RPMI8226 (cell line): ENCODE measurements at regions not wholly inside any gene's neighbourhood (a gene's known extent, or its start where the extent isn't known, plus 50 kb on each side); places are given as distances from the start of the nearest gene placed in this dataset.

ENCODE experiments used
- DNase-seq: peaks from one replicate; pipeline ENCODE4 v3.0.0-alpha.2; 2015

DNA sequence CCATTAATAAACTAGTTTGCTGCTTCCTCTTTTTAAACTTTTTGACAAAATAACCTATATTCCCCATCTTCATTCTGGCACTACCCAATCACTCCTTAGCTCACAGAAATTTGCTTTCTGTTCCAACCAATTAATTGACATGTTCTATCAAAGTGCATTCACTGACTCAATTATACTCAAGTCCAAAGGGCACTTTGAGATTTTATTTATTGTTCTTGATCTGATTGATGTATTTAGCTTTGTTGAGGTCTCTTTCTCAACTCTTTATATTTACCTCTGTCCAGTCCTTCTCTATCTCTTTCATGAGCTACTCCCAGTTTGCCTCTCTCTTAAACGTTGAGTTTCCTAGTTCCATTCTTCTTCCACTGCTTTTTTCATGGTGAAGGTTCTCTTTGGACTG lies 104.4 kb upstream of the TENT5A start:
- DNase-seq, result no peak

DNA sequence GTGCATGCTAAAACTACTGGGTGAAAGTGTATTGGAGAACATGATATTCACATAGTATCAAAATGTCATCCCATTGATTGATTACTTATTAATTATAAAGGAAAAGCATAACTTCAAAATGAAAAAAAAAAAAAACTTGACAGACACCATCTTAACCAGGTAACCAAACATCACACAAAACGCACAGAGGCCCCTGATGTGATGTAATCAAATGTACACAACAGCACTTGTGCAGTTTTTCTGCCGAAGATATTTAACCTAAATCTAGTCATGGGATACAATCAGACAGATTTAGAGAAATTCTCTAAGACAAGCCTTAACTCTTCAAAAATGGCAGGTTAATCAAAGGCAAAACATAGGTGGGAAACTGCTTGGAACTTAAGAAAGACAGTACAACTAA lies 102.0 kb upstream of the TENT5A start:
- DNase-seq, result no peak

DNA sequence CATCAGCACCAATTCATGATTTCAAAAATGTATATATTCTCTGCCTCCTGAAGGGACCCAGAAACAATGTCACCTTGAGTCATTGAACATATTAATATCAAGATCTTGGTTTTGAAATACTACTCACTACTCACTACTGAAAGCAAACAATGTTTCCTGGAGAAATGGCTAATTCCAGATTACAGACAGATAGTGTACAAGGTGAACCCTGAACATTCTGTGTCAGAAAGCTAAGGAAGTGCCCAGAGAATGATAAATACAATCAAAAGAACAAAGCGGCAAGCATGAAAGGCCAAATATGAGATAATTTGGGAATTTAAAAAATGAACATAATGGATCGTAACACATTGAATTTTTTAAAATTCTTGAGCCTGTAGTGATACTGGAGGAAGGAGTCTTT lies 101.5 kb upstream of the TENT5A start:
- DNase-seq, result no peak

DNA sequence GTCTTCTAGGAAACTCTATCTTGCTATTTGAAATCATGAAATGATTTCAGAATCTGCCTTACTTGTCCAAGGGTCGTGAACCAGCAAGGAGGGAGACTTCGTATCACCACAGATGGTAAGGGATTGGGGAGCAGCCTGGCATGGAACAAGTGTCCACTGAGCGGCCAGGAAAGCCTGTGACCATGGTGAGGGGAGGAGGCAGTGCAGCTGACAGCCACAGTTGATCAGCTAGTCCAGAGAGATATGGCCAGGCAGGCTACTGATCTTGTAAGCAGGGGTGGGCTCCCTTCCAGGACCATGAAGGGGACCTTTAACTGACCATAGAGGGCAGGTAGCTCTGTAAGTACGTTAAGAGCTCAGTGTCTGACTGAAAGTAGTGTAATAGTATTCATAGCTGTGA lies 96.8 kb upstream of the TENT5A start:
- no peak for DNase-seq

DNA sequence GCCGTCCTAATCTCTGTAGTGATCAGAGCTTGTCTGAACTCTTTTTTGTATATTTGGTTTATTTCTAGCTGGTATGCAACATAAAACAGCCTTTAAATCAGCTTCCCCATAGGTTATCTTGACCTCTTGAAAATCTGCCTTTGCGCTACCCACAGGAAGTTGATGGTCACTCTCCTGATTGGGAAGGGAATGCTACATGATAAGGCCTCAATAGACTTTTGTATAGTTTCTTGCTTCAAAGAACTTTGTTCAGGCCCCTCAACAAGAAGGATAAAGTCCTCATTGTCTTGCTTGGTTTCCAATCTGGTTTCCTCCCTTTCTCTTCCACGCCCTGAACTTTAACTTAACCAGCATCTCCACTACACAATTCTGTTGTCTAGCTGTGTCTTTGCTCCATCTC lies 95.4 kb upstream of the TENT5A start:
- DNase-seq, result no peak

DNA sequence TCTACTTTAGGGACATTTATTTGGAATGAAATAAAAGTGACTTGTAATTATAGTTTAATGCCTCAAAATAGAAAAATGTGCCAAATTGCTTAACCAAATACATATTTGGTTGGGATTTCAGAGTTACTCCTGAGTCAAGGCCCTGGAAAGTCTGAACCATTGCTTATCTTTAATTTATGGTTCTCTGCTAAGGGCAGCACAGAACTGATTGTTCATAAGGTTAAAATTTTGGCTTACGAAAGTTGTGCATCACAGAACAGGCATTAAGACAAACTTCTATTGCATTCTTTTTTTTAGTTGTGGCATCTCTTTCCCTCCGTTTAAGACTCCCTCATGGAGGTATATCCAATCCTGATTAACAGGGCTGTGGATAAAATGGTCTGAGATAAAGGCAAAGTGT lies 92.2 kb upstream of the TENT5A start:
- DNase-seq, result no peak

DNA sequence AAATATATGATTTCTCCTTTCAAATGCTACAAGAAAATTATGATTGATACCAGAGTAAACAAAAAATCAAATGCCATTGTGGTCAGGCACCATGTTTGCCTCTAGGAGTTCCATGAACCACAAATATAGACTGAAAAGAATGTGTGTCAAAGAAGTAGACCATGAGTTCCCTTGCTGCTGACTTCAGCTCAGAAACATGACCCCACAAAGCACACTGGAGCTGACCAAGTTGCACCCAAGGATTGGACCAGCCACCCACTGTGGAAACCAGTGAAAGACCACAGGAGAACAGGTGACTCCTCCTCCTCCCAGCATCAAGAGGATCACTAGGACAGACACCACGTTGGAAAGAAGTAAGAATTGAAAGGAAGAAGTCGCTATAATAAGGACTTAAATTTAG lies 90.8 kb upstream of the TENT5A start:
- DNase-seq, result no peak

DNA sequence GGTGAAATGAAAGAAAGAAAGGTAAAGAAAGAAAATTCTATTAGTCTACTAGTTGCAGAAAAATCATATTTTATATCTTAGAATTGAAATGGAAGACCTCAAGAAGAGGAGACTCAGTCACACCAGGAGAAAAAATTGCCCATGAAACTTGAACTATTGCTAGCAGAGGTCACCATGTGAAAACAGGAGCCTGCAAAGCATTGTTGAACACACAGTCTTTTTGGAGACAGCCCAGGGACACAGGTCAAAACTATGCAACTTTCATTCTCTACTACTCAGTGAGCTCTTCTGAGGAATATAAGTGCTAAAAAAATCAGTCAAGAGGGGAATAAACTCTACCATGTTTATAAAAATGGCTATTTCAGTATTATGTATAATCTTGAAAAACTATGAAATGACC lies 89.8 kb upstream of the TENT5A start:
- no peak for DNase-seq

DNA sequence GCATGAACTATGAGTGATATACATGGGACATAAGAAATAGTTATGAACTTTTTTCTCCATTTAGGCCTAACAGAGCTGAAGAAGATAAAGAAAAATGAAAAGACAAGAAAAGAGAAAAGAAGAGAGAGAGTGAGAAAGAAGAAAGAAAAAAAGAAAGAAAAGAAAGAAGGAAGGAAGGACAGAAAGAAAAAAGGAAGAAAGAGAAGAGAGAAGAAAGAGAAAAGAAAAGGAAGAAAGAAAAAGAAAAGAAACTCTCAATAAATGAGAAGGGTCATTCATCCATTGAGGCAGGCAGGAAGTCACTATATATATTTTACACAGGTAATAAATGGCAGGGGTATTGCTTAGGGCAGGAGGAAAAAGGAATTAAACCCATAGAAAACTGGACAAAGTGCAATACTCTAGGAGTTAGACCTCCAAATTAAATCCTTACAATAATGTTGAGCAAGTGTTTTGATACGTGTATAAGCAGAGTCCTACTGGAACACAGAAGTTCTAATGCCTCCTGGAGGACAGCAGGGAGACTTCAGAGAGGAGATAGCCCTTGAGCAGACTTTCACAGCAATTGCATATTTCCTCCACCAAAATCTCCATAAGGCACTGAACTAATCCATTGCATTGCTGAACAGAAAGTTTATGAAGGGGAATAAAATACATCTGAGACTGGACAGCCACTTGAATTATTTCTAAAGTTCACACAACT lies 86.4 kb upstream of the TENT5A start:
- no peak for DNase-seq

DNA sequence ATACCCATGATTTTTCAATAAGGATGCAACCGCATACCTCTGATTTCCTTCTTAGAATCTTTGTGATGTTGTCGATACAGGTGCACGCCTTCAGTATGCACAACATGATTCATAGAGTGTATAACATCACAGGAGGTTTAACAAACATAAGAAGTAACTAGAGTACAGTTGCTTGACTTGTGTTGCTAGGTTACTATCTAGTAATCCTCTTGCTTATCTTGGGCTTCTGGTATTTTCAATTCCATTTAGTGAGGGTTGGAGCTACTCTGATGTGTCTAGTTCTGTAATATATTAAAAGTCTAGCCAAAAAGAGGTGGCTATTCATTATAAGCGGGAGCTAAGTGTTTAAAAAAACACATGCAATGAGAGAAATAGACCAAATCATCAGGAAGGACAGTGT lies 85.5 kb upstream of the TENT5A start:
- no peak for DNase-seq

DNA sequence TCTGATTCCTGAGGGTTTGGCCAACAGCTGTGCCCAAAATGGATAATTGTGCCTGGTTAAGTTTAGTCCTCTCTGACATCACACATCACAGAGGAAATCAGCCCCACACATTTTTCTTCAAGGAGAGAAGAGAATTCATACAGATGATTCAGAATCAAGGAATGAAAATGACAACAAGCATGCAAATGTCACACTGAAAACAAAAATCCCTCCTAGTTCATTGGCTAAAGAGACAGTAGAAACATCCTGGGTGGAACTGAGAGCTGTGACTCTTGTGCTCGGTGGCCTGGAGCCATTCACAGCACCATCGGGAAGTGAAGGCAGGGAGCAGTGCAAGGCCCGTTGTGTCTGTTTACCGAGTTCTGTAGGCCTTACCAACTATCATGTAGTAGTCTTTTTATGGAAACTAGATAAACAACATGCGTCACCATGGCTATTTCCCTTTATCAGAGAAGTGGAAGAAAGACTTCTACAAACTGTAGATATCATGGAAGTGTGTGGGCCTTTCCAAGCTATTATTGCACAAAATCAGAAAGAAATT lies 81.7 kb upstream of the TENT5A start:
- no peak for DNase-seq

DNA sequence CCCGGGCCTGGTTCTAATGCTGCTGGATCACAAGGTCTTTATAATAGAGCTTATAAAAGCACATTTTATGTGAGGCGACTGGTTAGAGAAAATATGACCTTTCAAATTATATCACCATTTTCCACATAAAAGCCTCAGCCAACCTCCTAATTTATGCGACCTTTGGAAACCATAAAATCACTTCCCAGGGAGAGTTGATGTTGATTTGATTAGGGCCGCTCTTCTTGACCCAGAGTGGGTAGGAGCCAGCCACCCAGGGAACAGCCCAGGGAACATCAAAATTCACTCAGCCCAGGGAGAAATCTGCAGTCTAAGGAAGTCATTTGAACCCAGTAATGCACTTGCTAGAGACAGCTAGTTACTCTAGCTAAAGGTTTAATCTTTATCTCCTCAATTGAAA lies 79.8 kb upstream of the TENT5A start:
- DNase-seq, result no peak

DNA sequence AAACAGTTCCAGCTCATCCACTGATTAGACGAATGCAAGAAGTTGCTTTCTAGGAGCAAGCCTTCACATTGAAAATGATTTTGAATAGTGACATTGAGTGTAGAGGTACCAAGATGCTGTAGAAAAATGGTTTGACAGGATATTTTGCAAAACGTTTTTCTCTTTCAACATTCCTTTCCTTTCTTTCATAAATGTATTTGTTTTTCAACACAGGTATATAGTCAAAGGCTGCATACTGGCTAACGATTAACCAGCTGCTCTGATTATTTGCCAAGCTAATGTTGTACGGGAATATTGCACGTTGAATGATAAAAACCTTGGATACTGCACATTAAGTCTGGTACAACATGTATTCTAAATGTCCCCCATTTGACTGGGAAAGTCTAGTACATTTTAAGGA lies 78.8 kb upstream of the TENT5A start:
- DNase-seq, result no peak

DNA sequence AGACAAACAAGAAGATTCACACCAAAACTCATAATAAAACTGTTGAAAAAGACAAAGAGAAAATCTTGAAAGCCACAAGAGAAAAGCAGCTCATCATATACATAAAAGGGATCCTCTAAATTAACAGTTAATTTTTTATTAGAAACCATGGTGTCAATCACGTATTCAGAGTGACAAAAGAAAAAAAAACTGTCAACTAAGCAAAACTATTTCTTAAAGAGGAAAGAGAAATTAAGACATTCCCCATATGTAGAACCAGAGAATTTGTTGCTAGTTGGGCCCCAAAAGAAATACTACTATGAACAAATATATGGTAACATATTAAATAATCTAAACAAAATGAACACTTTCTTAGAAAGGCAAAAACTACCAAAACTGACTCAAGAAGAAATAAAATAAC lies 74.3 kb upstream of the TENT5A start:
- DNase-seq, result no peak

DNA sequence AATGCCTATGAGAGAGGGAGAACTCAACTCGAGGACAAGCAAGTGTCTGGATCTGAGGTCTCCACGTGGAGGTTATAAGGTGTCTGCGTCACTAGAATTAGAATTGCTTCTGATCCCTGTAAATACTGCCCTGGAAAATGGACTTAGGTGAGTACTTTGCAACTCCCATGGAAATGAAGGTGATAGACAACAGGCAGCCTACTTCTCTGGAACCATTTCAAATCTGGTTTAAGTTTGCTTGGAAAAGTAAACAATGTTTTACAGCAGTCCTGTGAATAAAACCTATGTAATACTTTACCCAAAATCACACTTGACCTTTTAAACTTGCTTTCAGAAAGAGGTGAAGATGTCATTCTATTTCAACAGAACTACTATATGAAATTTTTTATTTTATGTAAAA lies 70.1 kb upstream of the TENT5A start:
- DNase-seq, result no peak

DNA sequence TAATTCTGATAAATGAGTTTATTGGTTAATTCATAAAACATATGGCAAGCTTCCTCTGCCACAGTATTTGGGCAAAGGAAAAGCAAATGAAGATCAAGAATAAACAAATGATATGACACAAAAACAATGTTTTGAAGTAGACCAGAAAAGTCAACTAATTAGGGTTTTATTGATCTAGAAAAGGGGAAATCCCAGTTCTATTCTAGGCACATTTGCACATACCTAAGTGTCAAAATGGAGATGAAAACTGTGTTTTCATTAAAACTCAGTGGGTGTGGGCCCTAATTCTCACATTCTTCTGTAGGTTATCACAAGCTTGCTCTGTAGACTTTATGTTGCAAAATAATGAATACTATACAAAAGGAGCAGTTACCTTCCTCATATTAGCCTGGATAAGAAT lies 69.0 kb upstream of the TENT5A start:
- DNase-seq, result no peak

DNA sequence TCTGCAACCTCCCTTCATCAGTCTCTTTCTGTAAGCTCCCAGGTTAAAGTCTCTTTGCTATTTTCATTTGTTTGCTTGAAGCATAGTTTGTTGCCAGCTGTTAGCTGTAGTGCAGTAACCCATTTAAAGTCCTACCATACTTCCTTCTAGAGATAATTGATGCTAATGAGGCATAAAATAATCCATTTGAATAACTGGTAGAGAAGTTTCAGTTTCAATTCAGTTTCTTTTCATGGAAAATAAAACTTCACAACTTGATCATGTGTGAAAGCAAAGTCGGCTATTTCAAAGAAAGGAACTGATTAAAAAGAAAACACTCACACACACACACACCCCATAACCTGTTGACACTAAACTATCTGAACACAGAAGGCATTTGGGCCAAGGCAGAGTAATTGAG lies 68.5 kb upstream of the TENT5A start:
- DNase-seq, result no peak

DNA sequence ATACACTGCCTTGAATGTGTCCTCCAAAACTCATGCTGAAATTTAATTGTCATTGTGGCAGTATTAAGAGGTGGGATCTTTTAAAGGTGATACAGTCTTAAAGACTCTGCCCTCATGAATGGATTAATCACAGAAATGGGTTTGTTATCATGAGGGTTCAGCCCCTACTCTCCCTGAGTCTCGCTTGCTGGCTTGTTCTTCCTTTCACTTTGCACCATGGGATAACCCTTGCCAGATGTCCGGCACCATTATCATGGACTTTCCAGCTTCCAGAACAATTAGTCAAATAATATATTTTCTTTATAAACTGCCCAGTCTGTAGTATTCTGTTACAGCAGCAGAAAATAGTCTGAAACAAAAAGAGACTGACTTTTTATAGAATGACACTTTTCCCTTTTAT lies 67.9 kb upstream of the TENT5A start:
- no peak for DNase-seq

DNA sequence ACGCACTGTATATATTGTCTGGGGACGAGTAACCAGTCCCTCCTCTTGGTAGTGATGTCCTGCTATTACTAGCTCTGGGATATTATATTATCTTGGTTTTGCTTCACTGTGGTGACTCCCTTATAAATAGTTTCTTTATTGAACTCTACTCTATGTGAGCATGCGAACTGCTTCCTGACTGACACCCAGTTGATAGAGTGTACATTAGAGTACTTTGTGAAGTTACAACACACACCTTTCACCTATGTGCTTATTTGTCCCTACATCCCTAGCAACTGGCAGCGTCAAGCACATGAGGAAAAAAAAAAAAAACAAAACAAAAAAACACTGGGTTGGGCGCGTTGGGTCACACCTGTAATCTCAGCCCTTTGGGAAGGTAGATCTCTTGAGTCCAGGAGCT lies 67.3 kb upstream of the TENT5A start:
- DNase-seq, result no peak

DNA sequence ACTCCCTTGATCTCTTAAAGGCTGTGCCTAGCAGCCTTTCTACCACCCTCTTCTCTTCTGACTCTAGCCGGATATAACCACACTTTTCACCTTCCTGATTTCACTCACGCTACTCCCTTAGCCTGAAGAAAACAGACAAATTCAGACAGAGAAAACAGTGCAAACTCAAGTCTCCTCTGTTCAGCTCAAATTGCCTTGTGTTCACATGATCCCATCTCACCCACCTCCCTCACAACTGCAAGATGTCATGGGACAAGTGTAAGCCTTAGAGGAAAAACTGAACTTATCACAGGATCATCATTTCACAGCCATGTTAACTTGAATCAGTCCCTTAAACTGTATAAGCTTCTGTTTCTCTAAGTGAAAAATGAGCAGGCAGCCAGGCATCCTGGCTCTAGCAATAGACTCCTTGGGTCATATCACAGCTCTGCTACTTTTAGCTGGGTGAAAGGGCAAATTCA lies 66.5 kb upstream of the TENT5A start:
- DNase-seq, result no peak

DNA sequence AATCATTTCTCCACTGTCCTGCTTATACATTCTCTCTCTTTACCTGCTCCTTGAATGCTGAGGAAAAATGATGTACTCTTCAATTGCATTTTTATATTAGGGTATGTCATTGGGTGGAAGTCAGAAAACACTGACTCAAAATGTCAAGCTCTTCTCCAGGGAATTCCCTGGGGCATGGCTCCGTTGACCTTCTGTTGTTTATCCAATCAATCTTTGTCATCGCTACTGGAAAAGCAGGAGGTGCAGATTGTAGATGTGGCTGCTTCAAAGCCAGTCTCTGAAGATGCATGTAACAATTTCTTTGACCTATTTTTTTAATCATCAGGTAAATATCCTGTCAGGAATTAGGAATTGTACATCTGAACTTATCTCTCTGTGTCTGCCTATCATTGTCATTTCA lies 63.9 kb upstream of the TENT5A start:
- DNase-seq, result no peak

DNA sequence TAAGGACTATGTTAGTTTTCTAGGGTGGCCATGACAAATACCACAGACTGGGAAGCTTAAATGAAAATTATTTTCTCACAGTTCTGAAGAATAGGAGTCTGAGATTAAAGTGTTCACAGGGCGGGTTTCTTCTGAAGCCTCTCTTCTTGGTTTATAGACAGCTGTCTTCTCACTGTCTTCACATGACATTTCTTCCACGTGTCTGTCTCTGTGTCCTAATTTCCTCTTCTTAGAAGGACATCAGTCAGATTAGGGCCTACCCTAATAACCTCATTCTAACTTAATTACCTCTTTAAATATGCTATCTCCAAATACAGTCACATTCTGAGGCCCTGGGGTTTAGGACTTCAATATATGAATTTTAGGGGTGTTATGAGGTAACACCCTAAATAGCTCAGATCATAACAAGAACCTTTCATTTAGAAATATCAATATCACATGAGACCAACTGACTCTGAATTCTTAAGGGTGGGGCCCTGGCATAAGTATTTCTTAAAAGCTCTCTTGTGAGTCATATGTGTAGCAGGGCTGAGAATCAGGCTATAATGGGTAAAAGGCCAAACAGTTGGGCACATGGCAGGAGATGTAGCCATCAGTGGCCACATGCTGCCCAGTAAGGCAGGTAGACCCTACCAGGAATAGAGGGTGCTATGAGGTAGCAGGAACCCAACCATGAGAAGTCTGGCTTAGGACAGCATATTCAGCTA lies 62.0 kb upstream of the TENT5A start:
- no peak for DNase-seq

DNA sequence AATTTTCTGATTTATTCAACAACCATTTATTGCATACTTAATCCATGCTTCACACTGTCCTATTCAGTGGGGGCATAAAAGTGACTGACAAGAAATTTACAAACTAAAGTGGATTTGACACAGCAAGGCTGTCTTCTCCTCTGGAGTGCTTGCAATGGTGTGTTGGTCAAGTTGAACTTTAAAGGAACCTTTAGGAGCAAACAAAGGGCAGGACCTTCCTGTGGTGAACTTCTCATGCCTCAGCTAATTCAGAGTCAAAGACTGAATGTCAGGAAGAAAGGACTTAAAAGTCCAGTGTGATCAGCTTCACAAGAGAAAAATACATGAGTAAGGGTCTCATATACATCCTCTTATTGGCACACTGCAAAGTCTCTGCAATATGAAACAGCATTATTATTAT lies 60.8 kb upstream of the TENT5A start:
- DNase-seq, result no peak

DNA sequence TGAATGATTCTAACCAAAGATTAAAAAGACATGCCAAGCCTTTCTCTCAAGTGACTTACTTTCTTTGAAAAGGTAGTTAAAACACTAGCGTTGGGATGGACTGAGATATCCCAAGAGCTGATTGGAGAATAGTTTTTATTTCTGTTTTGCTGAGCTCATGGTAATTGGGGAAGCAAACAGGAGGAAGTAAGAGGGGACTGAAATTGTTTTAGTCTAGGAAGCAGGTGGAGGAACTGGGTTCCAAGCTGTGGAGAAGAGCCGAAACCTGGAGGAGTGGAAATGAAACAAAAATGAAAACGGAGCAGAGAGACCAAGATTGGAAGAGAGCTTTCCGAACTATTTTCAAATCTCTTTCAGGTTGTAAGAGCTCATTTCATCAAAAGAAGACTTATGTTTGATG lies 59.9 kb upstream of the TENT5A start:
- no peak for DNase-seq
